Muscle layer of duodenum (tissue), 2 donors: ENCODE measurements at regions not wholly inside any gene's neighbourhood (a gene's known extent, or its start where the extent isn't known, plus 50 kb on each side); places are given as distances from the start of the nearest gene placed in this dataset.

Experiments
- H3K27ac ChIP-seq: one replicate; pipeline ENCODE4 v1.7.0; 2013; ENCODE audit warnings: mild to moderate bottlenecking, low read length
- H3K27me3 ChIP-seq: one replicate; pipeline ENCODE4 v1.7.0; 2013; ENCODE audit warnings: low read depth, mild to moderate bottlenecking, control low read depth, low read length
- H3K36me3 ChIP-seq, 2 donors: one replicate each; pipeline ENCODE4 v1.7.0; 2013; ENCODE audit warnings: low read length in 2 of 2, control low read depth in 1 of 2, mild to moderate bottlenecking in 1 of 2; ENCODE audit not compliant: insufficient read depth in 2 of 2, control insufficient read depth in 1 of 2
- H3K4me1 ChIP-seq, 2 donors: one replicate each; pipeline ENCODE4 v1.7.0; 2013; ENCODE audit warnings: low read length in 2 of 2, mild to moderate bottlenecking in 2 of 2, control low read depth in 1 of 2, moderate library complexity in 1 of 2; ENCODE audit not compliant: insufficient read depth in 2 of 2, control insufficient read depth in 1 of 2
- H3K4me3 ChIP-seq, 2 donors: one replicate each; pipeline ENCODE4 v1.7.0; 2013; ENCODE audit warnings: low read length in 2 of 2, low read depth in 1 of 2, mild to moderate bottlenecking in 1 of 2
- H3K9me3 ChIP-seq, 2 donors: one replicate each; pipeline ENCODE4 v1.7.0; 2013; ENCODE audit warnings: low read length in 2 of 2, control low read depth in 1 of 2, mild to moderate bottlenecking in 1 of 2; ENCODE audit not compliant: control insufficient read depth in 1 of 2
- donor health status: healthy.

DNA sequence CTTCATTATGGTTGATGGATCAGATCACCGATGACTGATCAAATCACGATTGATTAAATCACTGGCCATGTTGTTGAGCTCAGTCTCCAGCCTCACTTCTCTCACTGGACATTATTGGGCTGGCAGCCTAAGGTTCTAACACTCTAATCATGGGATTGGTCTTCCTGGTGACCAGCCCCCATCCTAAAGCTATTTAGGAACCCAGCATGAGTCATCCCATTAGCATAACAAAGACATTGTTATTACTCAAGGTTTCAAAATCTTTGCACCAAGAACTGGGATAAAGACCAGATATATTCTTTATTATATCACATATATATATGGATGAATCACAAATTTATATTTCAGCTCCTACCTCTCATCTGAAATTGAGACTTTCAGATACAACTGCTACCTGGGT, 272.1 kb upstream of the IL12B start:
- Histone ChIP-seq H3K4me3 (no peak overlapping the region), H3K36me3 (no peaks in the 10 kb centered on the region), H3K9me3 (peaks cover 0 to 8% of the 10 kb centered on the region in 2 donors), H3K27me3 (no peaks in the 10 kb centered on the region), H3K4me1 (peaks cover 0 to 7% of the 10 kb centered on the region in 2 donors), H3K27ac (no peak overlapping the region)

DNA sequence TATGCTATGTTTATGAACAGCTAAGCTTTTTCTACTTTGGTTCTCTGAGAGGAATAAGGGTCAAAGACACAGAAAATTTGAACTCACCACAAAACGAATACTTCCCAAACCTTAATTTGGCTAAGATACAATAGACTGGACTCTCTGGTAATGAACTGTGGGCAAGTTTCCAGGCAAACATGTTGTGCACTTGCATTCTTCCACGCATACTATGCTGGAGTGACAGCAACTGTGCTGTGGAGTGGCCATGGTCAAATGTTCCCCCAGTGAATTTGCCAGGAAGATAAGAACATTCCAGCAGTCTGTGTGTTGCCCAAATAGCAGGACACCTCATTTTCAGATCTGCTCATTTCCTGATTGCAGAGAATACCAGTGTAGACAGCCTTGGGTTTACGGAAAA, 275.3 kb upstream of the IL12B start:
- peaks cover 0 to 4% of the 10 kb centered on the region in 2 donors for H3K9me3 ChIP-seq

DNA sequence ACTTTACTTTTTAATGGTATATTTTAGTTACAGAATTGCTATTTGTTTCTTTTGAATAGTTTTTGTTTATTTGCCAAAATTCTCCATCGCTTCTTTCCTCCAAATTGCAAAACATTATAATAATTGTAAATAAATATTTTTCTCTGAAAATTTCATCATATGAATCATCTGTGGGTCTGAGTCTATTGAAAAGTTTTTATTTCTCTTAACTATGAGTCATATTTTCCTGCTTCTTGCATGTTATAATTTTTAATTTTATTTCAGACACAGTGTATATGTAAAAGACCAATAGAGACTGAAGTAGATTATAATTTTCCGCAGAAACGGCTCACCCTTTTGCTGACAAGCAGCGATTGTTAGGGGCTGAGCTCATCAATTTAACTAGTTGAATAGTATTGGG, 279.1 kb upstream of the IL12B start:
- H3K4me3 ChIP-seq: no peak overlapping the region
- H3K4me1 ChIP-seq: peaks cover 0 to 7% of the 10 kb centered on the region in 2 donors
- no peaks in the 10 kb centered on the region for H3K27me3 ChIP-seq
- H3K36me3 ChIP-seq: no peaks in the 10 kb centered on the region
- H3K27ac ChIP-seq: no peak overlapping the region
- H3K9me3 ChIP-seq: peaks cover 0 to 4% of the 10 kb centered on the region in 2 donors

More for the DNA sequence above, 275.3 kb upstream of the IL12B start:
- Histone ChIP-seq H3K4me1 (peaks cover 0 to 7% of the 10 kb centered on the region in 2 donors), H3K4me3 (no peak overlapping the region), H3K27me3 (no peaks in the 10 kb centered on the region), H3K36me3 (no peaks in the 10 kb centered on the region), H3K27ac (no peak overlapping the region)

DNA sequence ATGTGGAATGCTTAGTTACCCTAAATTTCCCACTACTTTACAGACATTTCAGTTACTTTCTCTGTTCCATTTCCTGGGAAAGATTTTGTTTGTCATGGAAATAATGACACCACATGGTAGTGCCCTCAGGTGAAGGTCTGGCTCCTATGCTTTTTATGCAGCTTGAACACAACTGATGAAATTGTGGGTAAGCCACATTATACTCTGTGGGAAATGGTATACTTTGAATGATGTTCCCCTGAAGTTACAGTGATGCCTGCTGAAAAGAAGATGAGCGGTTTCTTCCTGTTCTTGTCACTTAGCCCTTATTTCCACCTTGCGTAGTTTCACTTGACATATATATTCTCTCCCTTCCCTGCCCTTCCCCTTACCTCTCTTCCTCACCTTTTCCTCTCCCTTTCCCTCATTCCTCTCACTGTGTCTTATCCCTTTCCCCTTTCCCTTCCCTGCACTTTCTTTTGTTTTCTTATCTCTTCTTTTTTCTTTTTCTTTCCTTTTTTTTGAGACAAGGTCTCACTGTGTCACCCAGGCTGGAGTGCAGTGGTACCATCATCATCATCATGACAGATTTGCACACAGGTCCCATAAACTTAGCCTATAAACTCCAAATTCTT, 280.8 kb upstream of the IL12B start:
- H3K27me3 ChIP-seq: no peaks in the 10 kb centered on the region
- H3K4me1 ChIP-seq: peaks cover 0 to 1% of the 10 kb centered on the region in 2 donors
- H3K9me3 ChIP-seq: peaks cover 0 to 4% of the 10 kb centered on the region in 2 donors
- H3K4me3 ChIP-seq: no peak overlapping the region
- H3K27ac ChIP-seq: no peak overlapping the region
- H3K36me3 ChIP-seq: no peaks in the 10 kb centered on the region

DNA sequence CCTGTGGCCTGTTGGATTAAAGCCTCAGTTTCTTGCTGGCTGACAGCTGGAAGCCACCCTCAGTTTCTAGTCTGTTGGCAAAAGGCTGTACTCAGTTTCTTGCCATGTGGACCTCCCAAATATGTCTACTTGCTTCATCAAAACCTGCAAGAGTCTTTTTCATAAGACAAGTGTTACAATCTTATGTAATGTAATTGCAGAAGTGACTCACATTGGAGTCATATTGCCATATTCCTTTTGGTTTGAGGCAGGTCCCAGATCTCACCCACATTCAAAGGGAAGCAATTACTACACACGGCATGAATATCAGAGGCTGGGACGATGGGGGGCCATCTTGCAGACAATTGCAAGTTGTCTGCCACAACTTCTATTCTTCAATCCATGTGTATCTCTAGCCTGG, 286.7 kb upstream of the IL12B start:
- Histone ChIP-seq H3K4me1 (no peaks in the 10 kb centered on the region), H3K4me3 (no peak overlapping the region), H3K27ac (no peak overlapping the region), H3K27me3 (no peaks in the 10 kb centered on the region), H3K9me3 (no peaks in the 10 kb centered on the region), H3K36me3 (no peaks in the 10 kb centered on the region)

DNA sequence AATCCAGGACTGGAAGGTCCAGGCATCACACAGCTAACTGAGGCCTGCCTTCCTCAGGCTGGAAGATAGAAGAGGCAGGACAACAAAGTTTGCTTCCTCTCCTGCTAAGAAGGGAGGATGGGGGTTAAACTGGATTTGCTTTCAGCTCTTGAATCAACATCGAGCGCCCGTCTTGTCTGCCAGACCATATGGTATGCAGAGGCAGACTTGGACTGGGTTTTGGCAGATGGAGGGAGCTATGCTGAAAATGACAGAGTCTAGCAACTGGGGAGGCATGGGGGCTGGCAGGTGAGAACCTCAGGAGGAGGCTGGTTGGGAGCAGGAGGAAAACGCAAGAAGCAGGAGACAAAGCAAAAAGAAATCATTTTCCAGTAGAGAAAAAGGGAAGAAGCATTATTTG, 289.5 kb upstream of the IL12B start:
- H3K4me3 ChIP-seq: no peak overlapping the region
- no peaks in the 10 kb centered on the region for H3K27me3 ChIP-seq
- H3K27ac ChIP-seq: no peak overlapping the region
- no peaks in the 10 kb centered on the region for H3K9me3 ChIP-seq
- no peaks in the 10 kb centered on the region for H3K36me3 ChIP-seq
- no peaks in the 10 kb centered on the region for H3K4me1 ChIP-seq

DNA sequence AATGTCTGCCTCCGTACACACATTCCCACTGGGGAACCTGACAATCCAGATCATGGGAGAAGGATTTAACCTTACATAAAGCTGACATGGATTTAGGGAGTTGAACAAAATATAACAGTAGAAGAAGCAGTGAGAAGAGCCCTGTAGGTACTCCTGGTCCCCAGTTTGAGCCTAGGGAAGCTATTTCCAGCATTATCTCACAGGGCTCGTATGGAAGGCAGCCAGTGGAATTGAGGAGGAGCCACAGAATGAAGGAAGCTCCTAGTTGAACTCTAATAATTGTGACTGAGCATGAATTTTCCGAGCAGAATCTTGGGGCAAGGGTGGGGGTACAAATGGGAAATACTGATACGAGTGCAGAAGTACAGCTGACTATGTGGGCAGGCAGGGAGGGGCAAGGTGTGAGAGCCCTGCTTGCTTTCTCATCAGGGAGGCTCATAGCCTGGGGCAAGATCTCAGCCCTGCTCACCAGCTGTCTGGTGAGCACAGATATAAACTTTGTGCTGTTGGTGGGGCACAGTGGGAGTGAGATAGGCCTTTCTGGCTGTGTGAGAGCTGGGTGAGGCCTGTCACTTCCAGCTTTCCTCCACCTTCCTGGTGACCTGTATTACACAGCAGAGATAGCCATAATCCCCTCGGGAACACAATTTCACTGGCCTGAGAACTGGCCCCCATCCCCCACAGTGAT, 290.7 kb upstream of the IL12B start:
- no peaks in the 10 kb centered on the region for H3K36me3 ChIP-seq
- H3K4me1 ChIP-seq: no peaks in the 10 kb centered on the region
- H3K27ac ChIP-seq: no peak overlapping the region
- H3K9me3 ChIP-seq: no peaks in the 10 kb centered on the region
- no peaks in the 10 kb centered on the region for H3K27me3 ChIP-seq
- no peak overlapping the region for H3K4me3 ChIP-seq

DNA sequence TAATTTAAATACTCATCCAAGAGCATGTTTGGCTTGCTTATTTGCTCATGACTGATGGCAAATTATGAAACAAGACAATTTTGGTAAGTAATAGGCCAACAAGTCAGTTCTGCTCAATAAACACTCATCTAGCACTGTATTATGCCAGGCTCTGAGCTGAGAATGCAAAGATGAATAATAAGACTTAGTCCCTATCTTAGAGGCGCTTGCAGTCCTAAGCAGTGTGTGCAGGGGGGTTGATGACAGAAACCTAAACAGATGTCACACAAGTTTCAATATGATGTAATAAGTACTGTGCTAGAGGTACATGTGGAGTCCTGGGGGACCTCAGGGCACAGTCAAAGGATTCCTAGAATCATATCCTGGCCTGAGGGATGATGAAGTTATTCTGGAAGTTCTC, 287.6 kb upstream of the ADRA1B start:
- Histone ChIP-seq H3K9me3 (no peaks in the 10 kb centered on the region), H3K27ac (no peak overlapping the region), H3K4me1 (no peaks in the 10 kb centered on the region), H3K4me3 (no peak overlapping the region), H3K27me3 (no peaks in the 10 kb centered on the region), H3K36me3 (no peaks in the 10 kb centered on the region)

DNA sequence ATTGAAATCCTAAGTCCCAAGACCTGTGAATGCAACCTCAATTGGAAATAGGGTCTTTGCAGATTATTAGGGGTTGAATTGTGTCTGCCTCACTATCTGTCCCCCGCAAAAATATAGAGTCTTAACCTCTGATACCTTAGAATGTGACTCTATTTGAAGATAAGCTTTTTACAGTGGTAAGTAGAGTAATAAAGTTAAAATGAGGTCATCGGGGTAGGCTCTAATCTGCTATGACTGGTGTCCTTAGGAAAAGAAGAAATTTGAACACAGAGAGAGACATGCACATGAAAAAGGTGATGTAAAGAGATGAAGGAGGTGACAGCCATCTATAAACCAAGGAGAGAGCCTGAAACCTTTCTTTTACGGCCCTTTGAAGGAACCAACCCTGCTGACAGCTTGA, 287.1 kb upstream of the ADRA1B start:
- H3K27ac ChIP-seq: no peak overlapping the region
- no peaks in the 10 kb centered on the region for H3K4me1 ChIP-seq
- H3K4me3 ChIP-seq: no peak overlapping the region
- H3K27me3 ChIP-seq: no peaks in the 10 kb centered on the region
- no peaks in the 10 kb centered on the region for H3K36me3 ChIP-seq
- no peaks in the 10 kb centered on the region for H3K9me3 ChIP-seq

DNA sequence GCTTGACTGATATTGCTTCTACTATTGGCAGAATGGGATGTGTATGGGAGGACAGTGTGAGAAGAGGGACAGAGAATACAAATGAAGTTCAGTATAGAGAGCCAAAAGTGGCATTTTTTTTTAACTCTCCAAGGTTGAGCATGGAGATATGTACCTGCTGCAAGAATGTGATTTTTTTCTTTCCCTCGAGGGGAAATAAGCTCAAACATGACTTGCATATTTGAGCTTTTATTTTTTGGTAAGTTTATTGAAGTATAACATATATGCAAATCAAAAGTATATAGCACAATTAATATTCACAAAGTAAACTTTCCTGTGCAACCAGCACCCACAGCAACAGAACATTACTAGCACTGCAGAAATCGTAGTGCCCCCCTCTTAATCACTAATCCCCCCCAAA, 285.7 kb upstream of the ADRA1B start:
- no peaks in the 10 kb centered on the region for H3K36me3 ChIP-seq
- H3K9me3 ChIP-seq: no peaks in the 10 kb centered on the region
- no peak overlapping the region for H3K4me3 ChIP-seq
- H3K4me1 ChIP-seq: no peaks in the 10 kb centered on the region
- no peaks in the 10 kb centered on the region for H3K27me3 ChIP-seq
- no peak overlapping the region for H3K27ac ChIP-seq

DNA sequence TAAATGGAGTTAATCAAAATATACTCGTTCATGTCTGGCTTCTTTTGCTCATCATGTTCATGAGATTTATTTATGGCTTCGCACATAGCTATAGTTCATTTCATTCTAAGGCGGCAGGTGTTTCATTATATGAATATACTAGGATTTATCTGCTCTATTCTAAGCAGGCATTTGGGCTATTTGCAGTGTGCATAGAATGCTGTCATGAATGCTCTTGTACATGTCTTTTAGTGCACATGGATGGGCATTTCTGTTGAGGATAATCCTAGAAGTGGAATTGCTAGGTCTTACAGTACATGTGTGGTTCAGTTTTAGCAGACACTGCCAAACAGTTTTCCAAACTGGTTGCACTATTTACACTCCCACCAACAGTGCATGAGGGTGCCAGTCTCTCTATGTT, 285.3 kb upstream of the ADRA1B start:
- H3K4me1 ChIP-seq: no peaks in the 10 kb centered on the region
- H3K27ac ChIP-seq: no peak overlapping the region
- no peaks in the 10 kb centered on the region for H3K36me3 ChIP-seq
- no peaks in the 10 kb centered on the region for H3K9me3 ChIP-seq
- H3K27me3 ChIP-seq: no peaks in the 10 kb centered on the region
- H3K4me3 ChIP-seq: no peak overlapping the region

DNA sequence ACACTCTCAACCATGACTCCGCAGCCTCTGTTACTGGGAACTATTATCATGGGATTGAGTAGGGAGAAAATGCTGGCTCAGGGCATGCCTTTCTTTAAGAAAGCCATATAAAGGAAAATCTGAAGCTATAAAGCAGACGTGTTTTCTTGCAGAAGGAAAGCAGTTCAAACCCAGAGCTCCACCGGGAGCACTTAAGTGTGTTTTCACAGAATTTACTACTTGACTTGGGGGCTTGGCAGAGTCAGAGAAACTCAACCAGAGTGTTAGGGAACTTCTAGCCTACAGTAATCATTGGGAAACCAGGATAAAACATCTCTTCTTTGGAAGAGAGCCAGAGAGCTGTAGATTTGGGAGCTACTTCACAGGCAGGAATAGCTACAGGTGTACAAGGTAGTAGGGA, 283.4 kb upstream of the ADRA1B start:
- no peaks in the 10 kb centered on the region for H3K4me1 ChIP-seq
- H3K4me3 ChIP-seq: no peak overlapping the region
- H3K27ac ChIP-seq: no peak overlapping the region
- H3K36me3 ChIP-seq: no peaks in the 10 kb centered on the region
- H3K27me3 ChIP-seq: no peaks in the 10 kb centered on the region
- H3K9me3 ChIP-seq: no peaks in the 10 kb centered on the region
